Adipocyte (in vitro differentiated cells): ENCODE measurements at regions not wholly inside any gene's neighbourhood (a gene's known extent, or its start where the extent isn't known, plus 50 kb on each side); places are given as distances from the start of the nearest gene placed in this dataset.

Source experiments
- DNase-seq: peaks from one replicate; pipeline ENCODE4 v3.0.0-alpha.2; 2015; ENCODE audit warnings: low read depth
- H3K27me3 ChIP-seq: replicated peaks from 2 replicates; pipeline ENCODE4 v1.7.0; 2013; ENCODE audit warnings: mild to moderate bottlenecking, low read length, moderate library complexity; ENCODE audit not compliant: control insufficient read depth, insufficient read depth
- H3K36me3 ChIP-seq: 2 replicates; pipeline ENCODE4 v1.7.0; 2013; ENCODE audit warnings: low read length, mild to moderate bottlenecking, moderate library complexity; ENCODE audit not compliant: control insufficient read depth, insufficient read depth, severe bottlenecking
- H3K4me1 ChIP-seq: 2 replicates; pipeline ENCODE4 v1.7.0; 2013; ENCODE audit warnings: mild to moderate bottlenecking, low read length, moderate library complexity; ENCODE audit not compliant: control insufficient read depth, insufficient read depth
- H3K4me3 ChIP-seq: 2 replicates; pipeline ENCODE4 v1.7.0; 2013; ENCODE audit warnings: mild to moderate bottlenecking, low read length, moderate library complexity
- H3K9ac ChIP-seq: 2 replicates; pipeline ENCODE4 v1.7.0; 2013; ENCODE audit warnings: mild to moderate bottlenecking, low read length, moderate library complexity
- H3K9me3 ChIP-seq: 2 replicates; pipeline ENCODE4 v1.7.0; 2013; ENCODE audit warnings: mild to moderate bottlenecking, low read length, moderate library complexity; ENCODE audit not compliant: control insufficient read depth

DNA sequence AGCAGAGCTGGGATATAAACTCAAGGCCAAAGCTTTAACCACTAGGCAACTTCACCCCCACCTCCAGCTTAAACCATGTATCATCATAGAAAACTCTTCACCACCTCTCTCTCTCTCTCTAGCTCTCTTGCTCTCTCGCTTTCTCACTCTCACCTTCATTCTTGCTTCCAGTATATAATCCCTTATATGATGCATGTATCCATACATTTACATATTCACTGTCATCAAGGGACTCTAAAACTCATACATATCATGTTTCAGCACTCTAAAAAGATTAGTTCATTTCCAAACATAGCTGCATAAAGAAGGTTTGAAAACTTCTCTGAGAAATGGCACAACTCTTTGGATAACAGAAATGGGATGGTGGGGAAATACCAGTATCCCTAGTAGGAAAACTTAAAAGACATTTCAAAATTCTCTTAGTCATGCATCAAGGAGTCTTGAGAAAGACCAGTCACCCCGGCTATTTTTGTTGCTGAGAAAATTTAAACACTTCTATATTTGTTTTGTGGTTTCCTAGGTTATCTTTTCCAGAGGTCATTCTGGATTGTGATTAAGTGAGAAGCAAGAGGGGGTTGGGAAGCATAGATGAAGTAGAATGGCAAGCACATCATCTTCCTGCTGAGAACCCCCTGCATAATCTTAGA is 447.8 kb upstream of the THBS1 start:
- Histone ChIP-seq H3K4me3 (peak overlapping the region; percentile 21), H3K9me3 (no peaks in the 10 kb centered on the region), H3K4me1 (peaks cover 73% of the 10 kb centered on the region), H3K36me3 (no peaks in the 10 kb centered on the region), H3K27me3 (no peaks in the 10 kb centered on the region), H3K9ac (peak overlapping the region; percentile 81)
- peak; percentile 85 for DNase-seq

DNA sequence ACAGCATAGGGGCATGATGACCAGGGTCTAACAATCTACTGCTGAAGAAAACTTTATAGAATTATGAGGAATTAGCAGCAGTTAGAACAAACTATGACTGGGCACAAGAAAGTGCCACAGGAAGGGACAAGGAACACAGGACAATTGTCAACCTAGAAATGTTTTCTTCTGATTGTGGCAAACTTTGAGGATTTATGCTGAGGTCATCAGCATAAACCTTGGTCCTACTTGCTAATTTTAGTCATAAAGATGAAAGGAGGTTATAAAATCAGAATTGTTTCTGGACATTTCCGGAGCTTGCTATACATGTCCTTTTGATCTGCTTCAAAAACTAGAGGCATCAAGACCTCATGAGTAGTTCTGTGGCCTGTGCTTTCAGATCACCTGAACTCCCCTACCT is 446.6 kb upstream of the THBS1 start:
- H3K36me3 ChIP-seq = no peaks in the 10 kb centered on the region
- peaks cover 61% of the 10 kb centered on the region for H3K4me1 ChIP-seq
- DNase-seq = no peak
- no peaks in the 10 kb centered on the region for H3K27me3 ChIP-seq
- H3K4me3 ChIP-seq = no peak overlapping the region
- peak overlapping the region; percentile 46 for H3K9ac ChIP-seq
- no peaks in the 10 kb centered on the region for H3K9me3 ChIP-seq

DNA sequence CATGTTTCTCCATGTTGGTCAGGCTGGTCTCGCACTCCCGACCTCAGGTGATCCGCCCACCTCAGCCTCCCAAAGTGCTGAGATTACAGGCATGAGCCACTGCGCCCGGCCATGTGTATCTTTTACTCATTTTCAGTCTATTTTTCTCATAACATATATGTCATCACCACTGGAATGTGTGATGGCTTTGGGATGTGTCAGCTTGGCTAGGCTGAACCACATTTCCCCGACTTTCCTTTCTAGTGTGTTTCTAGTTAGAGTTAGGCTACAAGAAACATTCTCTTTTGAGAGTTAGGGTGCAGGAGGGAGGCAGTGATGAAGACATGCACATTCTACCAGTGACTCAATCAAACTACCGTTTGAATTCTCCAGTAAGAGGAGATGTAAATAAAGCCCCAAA is 444.9 kb upstream of the THBS1 start:
- no peaks in the 10 kb centered on the region for H3K36me3 ChIP-seq
- H3K4me1 ChIP-seq = peaks cover 59% of the 10 kb centered on the region
- H3K9ac ChIP-seq = peak overlapping the region; percentile 63

DNA sequence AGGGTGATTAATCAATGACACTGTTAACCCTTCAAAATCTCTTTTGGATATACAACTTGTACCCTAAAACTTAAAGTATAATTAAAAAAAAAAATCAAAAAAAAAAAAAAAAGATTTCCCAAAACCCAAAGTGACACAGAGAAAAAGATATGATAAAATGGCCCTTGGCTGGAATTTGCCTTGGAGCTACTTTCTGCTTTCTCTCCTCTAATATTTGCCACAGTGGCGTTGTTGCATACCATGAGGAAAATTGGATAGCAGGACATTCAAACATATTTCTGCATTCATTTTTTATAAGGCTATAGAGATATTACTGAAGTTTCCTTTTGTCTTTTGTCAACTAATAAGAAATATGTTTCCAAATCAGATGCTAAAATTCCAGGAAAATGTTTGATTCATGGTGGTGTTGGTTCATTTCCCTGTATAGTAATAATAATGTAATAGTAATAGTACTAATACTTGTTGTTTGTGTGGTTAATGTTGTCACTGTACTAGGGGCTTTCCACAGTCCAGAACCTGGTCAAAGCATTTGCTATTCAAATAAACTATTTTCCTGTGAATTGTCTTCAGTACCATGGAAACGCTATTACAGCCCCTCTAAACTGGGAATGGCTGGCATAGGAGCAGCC is 441.3 kb upstream of the THBS1 start:
- Histone ChIP-seq H3K4me3 (no peak overlapping the region), H3K9me3 (no peaks in the 10 kb centered on the region), H3K9ac (peak overlapping the region; percentile 18), H3K27me3 (no peaks in the 10 kb centered on the region), H3K36me3 (no peaks in the 10 kb centered on the region), H3K4me1 (peaks cover 26% of the 10 kb centered on the region)
- DNase-seq = no peak

More for the DNA sequence above, 444.9 kb upstream of the THBS1 start:
- H3K27me3 ChIP-seq = no peaks in the 10 kb centered on the region
- H3K9me3 ChIP-seq = no peaks in the 10 kb centered on the region
- DNase-seq = peak; percentile 74
- H3K4me3 ChIP-seq = no peak overlapping the region

DNA sequence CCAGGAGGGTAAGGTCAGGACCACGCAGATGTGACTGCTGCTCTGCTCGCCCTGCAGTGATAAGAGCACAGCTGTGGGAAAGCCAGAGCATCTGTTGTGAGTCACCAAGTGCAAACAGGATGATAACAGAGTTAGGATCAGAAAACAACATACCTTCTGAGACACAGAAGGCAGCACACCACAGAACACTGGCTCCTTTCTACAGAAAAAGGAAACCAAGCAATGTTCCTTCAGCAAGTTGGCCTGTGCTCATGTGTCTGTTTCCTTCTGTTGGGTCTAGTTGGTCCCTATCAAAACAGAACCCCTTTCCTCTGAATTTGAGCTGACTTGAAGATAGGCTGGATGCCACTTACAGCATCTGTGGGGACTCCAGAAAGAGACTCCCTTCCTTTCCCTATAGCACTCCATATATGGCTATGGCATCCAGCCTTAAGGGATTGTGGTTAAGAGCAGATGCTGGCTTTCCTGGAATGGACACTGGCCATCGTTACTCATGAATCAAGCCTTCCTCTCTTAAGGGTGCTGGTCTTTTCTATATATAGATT is 440.7 kb upstream of the THBS1 start:
- Histone ChIP-seq H3K9ac (peak overlapping the region; percentile 18), H3K27me3 (no peaks in the 10 kb centered on the region), H3K4me1 (peaks cover 32% of the 10 kb centered on the region), H3K4me3 (no peak overlapping the region), H3K36me3 (no peaks in the 10 kb centered on the region), H3K9me3 (no peaks in the 10 kb centered on the region)
- DNase-seq = peak; percentile 85

DNA sequence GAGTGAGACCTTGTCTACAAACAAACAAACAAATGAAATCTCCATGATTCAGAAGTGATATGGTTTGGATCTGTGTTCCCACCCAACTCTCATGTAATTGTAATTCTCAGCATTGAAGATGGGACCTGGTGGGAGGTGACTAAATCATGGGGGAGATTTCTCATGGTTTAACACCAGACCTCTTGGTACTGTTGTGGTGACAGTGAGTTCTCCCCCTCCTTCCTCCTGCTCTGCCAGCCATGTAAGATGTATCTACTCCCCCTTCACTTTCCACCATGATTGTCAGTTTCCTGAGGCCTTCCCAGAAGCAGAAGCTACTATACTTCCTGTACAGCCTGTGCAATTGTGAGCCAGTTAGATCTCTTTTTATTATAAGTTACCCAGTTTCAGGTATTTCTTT is 438.4 kb upstream of the THBS1 start:
- no peak overlapping the region for H3K9ac ChIP-seq

DNA sequence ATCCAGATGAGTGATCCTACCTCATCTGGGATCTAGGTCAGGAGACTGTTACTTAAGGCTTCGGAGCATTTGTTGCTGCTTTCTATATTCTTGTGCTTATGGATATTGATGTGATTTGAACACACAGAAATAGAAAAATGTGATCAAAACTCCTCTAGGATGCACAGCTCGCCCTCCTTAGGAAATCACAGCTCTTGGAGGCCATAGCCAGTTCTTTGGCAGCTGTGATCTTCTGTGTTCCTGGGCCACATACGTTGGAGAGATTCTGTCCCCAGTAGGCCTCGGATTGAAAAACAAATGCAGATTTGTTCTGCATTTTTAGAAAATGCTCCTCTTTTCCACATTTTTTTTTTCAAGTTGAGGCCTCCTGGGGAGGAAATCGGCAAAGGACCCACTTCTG is 437.4 kb upstream of the THBS1 start:
- no peak for DNase-seq
- no peak overlapping the region for H3K4me3 ChIP-seq
- H3K27me3 ChIP-seq = no peaks in the 10 kb centered on the region

More for the DNA sequence above, 438.4 kb upstream of the THBS1 start:
- no peak for DNase-seq
- Histone ChIP-seq H3K36me3 (no peaks in the 10 kb centered on the region), H3K4me1 (peaks cover 45% of the 10 kb centered on the region), H3K27me3 (no peaks in the 10 kb centered on the region), H3K4me3 (no peak overlapping the region), H3K9me3 (no peaks in the 10 kb centered on the region)

DNA sequence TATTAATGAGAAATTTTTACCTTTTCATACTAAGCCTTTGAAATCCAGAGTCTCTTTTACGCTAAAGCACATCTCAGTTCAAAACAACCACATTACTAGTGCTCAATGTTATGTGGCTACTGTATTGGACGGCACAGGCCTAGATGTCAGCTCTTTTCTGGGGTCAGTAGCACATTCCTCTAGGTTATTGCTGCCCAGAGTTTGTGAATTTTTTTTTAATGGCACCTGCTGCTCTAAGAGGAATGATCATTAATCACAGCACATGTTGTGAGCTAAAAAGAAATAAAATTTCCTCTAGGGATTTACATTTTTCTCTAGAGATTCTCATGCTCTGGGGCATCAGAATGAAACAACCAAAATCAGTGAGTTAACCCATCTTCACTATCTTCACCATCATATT is 436.8 kb upstream of the THBS1 start:
- Histone ChIP-seq H3K36me3 (no peaks in the 10 kb centered on the region), H3K4me1 (peaks cover 50% of the 10 kb centered on the region), H3K9ac (no peak overlapping the region), H3K27me3 (no peaks in the 10 kb centered on the region), H3K4me3 (no peak overlapping the region), H3K9me3 (no peaks in the 10 kb centered on the region)
- DNase-seq = no peak

More for the DNA sequence above, 437.4 kb upstream of the THBS1 start:
- H3K4me1 ChIP-seq = peaks cover 50% of the 10 kb centered on the region
- no peaks in the 10 kb centered on the region for H3K36me3 ChIP-seq
- H3K9me3 ChIP-seq = no peaks in the 10 kb centered on the region
- no peak overlapping the region for H3K9ac ChIP-seq

DNA sequence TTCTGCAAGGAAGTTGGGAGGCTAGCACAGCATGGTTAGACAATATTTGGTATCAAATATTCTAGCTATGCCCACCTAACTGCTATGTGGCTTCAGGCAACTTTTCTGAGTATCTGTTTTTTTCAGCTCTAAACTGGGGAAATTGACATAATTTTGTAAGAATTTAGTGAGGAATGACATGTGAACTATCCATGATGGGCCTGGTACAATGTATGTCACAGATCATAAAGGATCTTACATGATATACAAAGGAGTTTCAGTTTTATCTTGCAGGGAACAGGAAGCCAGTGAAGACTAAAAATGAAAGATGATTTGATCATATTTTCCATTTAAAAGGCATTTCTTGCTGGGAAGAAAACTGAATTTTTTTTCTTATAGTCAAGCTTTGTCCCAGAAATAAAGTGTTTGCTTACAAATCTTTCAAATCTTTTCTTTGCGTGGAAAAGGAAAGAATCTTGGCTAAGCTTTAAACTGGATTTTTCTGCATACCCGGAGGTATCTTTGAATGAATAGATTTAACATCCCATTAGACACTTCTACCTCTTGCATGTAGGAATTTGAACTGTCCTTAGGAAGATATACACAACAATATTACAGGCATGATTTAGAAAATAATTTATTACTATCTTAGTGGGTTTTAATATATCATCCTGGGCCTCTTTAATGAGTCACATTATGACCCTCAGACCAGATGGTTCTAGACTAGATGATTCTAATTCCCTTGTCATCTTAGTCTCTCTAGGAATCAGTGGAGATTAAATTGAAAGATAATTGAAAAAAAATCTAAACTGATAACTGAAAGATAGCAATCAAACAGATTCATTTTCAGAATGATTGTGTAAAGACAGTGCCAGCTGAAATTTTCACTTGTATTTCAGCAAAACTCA is 436.0 kb upstream of the THBS1 start:
- Histone ChIP-seq H3K27me3 (no peaks in the 10 kb centered on the region), H3K36me3 (no peaks in the 10 kb centered on the region), H3K9ac (peak overlapping the region; percentile 65), H3K4me3 (no peak overlapping the region), H3K9me3 (no peaks in the 10 kb centered on the region), H3K4me1 (peaks cover 45% of the 10 kb centered on the region)
- no peak for DNase-seq

DNA sequence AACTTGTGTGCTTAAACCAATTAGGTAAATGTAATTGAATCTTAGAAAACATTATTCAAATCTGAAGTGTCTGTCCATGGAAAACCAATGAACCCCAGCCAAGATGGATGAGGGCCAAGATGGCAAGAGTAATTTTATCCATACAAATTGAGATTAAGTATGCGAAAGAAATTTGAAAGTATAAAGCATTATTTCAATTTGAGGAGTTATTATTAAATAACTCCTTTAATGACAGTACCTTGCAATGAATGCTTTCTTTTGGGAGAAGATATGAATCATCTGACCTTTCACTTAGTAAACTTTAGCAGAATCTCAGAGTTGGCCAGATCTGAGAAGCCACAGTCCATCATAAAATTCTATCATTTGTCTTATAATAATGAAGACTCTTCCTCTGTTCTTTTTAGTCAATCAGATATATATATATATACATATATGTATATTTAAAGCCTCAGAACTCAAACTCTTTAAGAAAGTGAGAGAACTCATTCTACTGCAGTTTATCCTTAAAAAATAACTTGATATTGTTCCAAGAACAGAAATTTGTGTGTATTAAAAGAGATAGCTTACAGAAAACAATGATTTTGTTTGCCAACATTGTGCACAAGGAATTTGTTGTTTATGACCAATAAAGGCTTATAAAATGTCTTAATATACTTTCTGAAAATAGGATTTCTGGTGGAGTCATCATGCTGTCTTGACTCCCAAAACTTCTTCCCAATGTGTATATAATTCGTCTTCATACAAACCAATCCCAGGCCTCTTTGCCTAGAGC is 434.8 kb upstream of the THBS1 start:
- DNase-seq = peak; percentile 41
- Histone ChIP-seq H3K9ac (peak overlapping the region; percentile 65), H3K4me1 (peaks cover 36% of the 10 kb centered on the region), H3K36me3 (no peaks in the 10 kb centered on the region), H3K4me3 (peak overlapping the region; percentile 55), H3K9me3 (no peaks in the 10 kb centered on the region), H3K27me3 (no peaks in the 10 kb centered on the region)
